ENCODE measurements at regions not wholly inside any gene's neighbourhood (a gene's known extent, or its start where the extent isn't known, plus 50 kb on each side); places are given as distances from the start of the nearest gene placed in this dataset.

DNA sequence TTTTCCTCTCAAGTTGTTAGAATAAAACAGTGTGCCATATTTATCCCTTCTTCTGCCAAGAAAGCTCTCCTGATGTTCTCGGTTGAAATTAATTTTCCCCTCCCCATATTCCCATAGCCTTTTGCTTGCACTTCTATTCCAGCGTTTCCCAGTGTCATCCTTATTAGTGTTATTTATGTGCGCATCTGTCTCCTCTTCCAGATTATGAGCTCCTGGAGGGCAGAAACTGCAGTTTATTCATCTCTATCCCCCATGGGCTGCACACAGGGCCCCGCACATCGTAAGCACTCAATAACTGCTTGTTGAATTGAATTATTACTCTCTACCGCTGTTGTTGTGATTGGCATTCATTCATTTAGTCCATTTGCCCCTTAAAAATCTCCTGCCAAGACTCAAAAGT, 149.4 kb downstream of the SOX3 start:
- Histone ChIP-seq H4K20me1 (ENCODE audit: insufficient read depth) (no peaks in the 10 kb centered on the region), H3K4me1 (ENCODE audit: control insufficient read depth in 1 of 2, insufficient read depth in 2 of 2, low read depth in 1 of 2, low read length in 1 of 2) (no peaks in the 10 kb centered on the region), H3K4me3 (ENCODE audit: low read depth in 2 of 2, low read length in 1 of 2) (no peak overlapping the region), H2AFZ (ENCODE audit: low read depth) (no peak overlapping the region), H3K27me3 (ENCODE audit: insufficient read depth) (no peaks in the 10 kb centered on the region), H3K36me3 (replicated peaks in 1 of 2; ENCODE audit: control insufficient read depth in 1 of 2, insufficient read depth in 2 of 2, low read length in 1 of 2) (no peaks in the 10 kb centered on the region), H3K9me2 (no peaks in the 10 kb centered on the region), H3K9ac (no peak overlapping the region), H3K9me3 (no peaks in the 10 kb centered on the region), H3K27ac (ENCODE audit: low read depth in 2 of 2, low read length in 1 of 2) (no peak overlapping the region), H3K4me2 (no peak overlapping the region), H3K79me2 (ENCODE audit: insufficient read depth) (no peaks in the 10 kb centered on the region), H3F3A (replicated peaks; ENCODE audit: insufficient read depth) (no peaks in the 10 kb centered on the region)
- TF ChIP-seq USF1 (IDR thresholded peaks at IDR 0.05; ENCODE audit: borderline replicate concordance, low read depth) = no peak
- TF ChIP-seq MEF2A (IDR thresholded peaks at IDR 0.05; ENCODE audit: borderline replicate concordance, low read depth) = no peak
- TF ChIP-seq, protein P1, sequence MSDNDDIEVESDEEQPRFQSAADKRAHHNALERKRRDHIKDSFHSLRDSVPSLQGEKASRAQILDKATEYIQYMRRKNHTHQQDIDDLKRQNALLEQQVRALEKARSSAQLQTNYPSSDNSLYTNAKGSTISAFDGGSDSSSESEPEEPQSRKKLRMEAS (IDR thresholded peaks at IDR 0.05; ENCODE audit: low read depth) = no peak
- no peak for TF ChIP-seq ZBTB33 (IDR thresholded peaks at IDR 0.05; ENCODE audit: borderline replicate concordance, low read depth)
- TF ChIP-seq RFX5 (IDR thresholded peaks at IDR 0.05; ENCODE audit: low read length) = no peak
- TF ChIP-seq NFIC (IDR thresholded peaks at IDR 0.05; ENCODE audit: borderline replicate concordance) = no peak
- no peak for TF ChIP-seq RXRA (IDR thresholded peaks at IDR 0.05; ENCODE audit: borderline replicate concordance, low read depth)
- TF ChIP-seq FOXJ3 (CRISPR knock-in tag; IDR thresholded peaks at IDR 0.05) = no peak
- no peak for DNase-seq
- CTCF ChIA-PET = no interaction called here
- POLR2A ChIA-PET = no interaction called here
- 8% methylated on average over 6 of the region's 6 CpGs for WGBS (ENCODE audit: low lambda C conversion rate)

DNA sequence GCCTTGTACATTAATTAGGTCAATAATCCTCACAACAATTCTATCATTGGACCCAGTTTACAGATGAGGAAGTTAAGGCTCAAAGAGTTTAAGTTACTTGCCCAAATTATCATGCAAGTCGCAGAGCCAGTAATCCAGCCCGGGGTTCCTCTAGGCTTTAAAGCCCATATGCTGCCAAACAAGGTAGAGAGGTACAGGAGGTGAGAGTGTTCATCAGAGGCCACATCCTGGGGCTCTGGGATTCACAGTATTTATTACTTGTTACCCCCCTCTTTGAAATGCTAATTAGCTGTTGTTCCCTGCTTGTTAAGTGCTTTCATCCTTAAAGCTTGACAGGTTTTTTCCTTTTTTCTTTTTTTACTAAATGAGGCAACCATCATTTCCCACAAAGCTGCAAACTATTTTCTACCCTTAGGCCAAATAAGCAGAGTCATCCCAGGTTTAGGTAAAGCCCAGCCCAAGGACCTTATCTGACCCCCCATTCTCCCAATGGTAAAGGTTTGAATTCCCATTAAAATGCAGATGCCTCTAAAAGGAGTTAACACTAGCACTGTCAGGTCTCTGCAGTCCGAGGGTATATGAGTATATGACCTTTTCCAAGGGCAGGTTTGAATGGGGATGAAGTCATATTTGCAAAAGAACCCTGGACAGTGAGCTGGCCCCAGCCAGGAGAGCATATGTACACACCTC, 150.3 kb downstream of the SOX3 start:
- Histone ChIP-seq H3K79me2 (ENCODE audit: insufficient read depth) (no peaks in the 10 kb centered on the region), H3K9me3 (no peaks in the 10 kb centered on the region), H3K9ac (no peak overlapping the region), H3F3A (replicated peaks; ENCODE audit: insufficient read depth) (no peaks in the 10 kb centered on the region), H3K27ac (ENCODE audit: low read depth in 2 of 2, low read length in 1 of 2) (no peak overlapping the region), H3K4me2 (no peak overlapping the region), H3K36me3 (replicated peaks in 1 of 2; ENCODE audit: control insufficient read depth in 1 of 2, insufficient read depth in 2 of 2, low read length in 1 of 2) (no peaks in the 10 kb centered on the region), H2AFZ (ENCODE audit: low read depth) (no peak overlapping the region), H4K20me1 (ENCODE audit: insufficient read depth) (no peaks in the 10 kb centered on the region), H3K4me3 (ENCODE audit: low read depth in 2 of 2, low read length in 1 of 2) (no peak overlapping the region), H3K9me2 (no peaks in the 10 kb centered on the region), H3K4me1 (ENCODE audit: control insufficient read depth in 1 of 2, insufficient read depth in 2 of 2, low read depth in 1 of 2, low read length in 1 of 2) (no peaks in the 10 kb centered on the region), H3K27me3 (ENCODE audit: insufficient read depth) (no peaks in the 10 kb centered on the region)
- DNase-seq = no peak
- ChIA-PET POLR2A (no interaction called here), CTCF (no interaction called here)
- 0% methylated on average over 3 of the region's 3 CpGs for WGBS (ENCODE audit: low lambda C conversion rate)
- TF ChIP-seq, protein P2, sequence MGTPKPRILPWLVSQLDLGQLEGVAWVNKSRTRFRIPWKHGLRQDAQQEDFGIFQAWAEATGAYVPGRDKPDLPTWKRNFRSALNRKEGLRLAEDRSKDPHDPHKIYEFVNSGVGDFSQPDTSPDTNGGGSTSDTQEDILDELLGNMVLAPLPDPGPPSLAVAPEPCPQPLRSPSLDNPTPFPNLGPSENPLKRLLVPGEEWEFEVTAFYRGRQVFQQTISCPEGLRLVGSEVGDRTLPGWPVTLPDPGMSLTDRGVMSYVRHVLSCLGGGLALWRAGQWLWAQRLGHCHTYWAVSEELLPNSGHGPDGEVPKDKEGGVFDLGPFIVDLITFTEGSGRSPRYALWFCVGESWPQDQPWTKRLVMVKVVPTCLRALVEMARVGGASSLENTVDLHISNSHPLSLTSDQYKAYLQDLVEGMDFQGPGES (IDR thresholded peaks at IDR 0.05; ENCODE audit: low read depth, low read length) = no peak
- TF ChIP-seq RCOR1 (IDR thresholded peaks at IDR 0.05; ENCODE audit: low read length) = no peak
- TF ChIP-seq, protein P1 (IDR thresholded peaks at IDR 0.05; ENCODE audit: low read depth) = no peak
- no peak for TF ChIP-seq YY1 (IDR thresholded peaks at IDR 0.05; ENCODE audit: low read depth)
- TF ChIP-seq FOXM1 (IDR thresholded peaks at IDR 0.05; ENCODE audit: low read depth) = no peak
- TF ChIP-seq EZH2phosphoT487 (IDR thresholded peaks at IDR 0.05; ENCODE audit: borderline replicate concordance, low read depth) = no peak
- no peak for TF ChIP-seq SIN3A (IDR thresholded peaks at IDR 0.05; ENCODE audit: borderline replicate concordance, low read depth, low read length)
- TF ChIP-seq MEF2A (IDR thresholded peaks at IDR 0.05; ENCODE audit: borderline replicate concordance, low read depth) = no peak
- TF ChIP-seq POLR2AphosphoS5 (IDR thresholded peaks at IDR 0.05; ENCODE audit: low read depth, low read length) = no peak
- TF ChIP-seq TEAD4 (IDR thresholded peaks at IDR 0.05; ENCODE audit: borderline replicate concordance, insufficient read depth) = no peak
- no peak for TF ChIP-seq RXRA (IDR thresholded peaks at IDR 0.05; ENCODE audit: borderline replicate concordance, low read depth)
- no peak for TF ChIP-seq TAF1 (IDR thresholded peaks at IDR 0.05; ENCODE audit: borderline replicate concordance, low read depth, low read length)
- TF ChIP-seq JUND (IDR thresholded peaks at IDR 0.05) = no peak
- TF ChIP-seq CHD2 (IDR thresholded peaks at IDR 0.05; ENCODE audit: low read length, partially characterized antibody) = no peak
- no peak for TF ChIP-seq RFX5 (IDR thresholded peaks at IDR 0.05; ENCODE audit: low read length)

Measured in SK-N-SH (cell line).